ENCODE measurements at regions not wholly inside any gene's neighbourhood (a gene's known extent, or its start where the extent isn't known, plus 50 kb on each side); places are given as distances from the start of the nearest gene placed in this dataset.

- intact Hi-C loops (cut with micrococcal nuclease; ENCODE audit: unreplicated experiment) = no loop called here
- no peaks in the 10 kb centered on the region for H3K36me3 Mint-ChIP-seq (ENCODE audit: insufficient read depth, unreplicated experiment)
- DNase-seq = no peak
- Histone ChIP-seq H3K27me3 (replicated peaks; ENCODE audit: control insufficient read depth, insufficient read depth, low read length) (no peaks in the 10 kb centered on the region), H3K4me1 (peaks cover 9% of the 10 kb centered on the region), H3K4me3 (ENCODE audit: low read depth, low read length) (no peak overlapping the region), H3K36me3 (ENCODE audit: control insufficient read depth, insufficient read depth, low read length) (no peaks in the 10 kb centered on the region), H3K9me3 (peaks cover 21% of the 10 kb centered on the region)
- TF ChIP-seq CTCF (IDR thresholded peaks at IDR 0.05; ENCODE audit: insufficient read depth in 1 of 2, low read depth in 1 of 2, low read length in 1 of 2, severe bottlenecking in 1 of 2, unreplicated experiment in 1 of 2) = no peak
- ChIA-PET POLR2A (no interaction called here), CTCF (no interaction called here)
- no peaks in the 10 kb centered on the region for H3K4me1 Mint-ChIP-seq (ENCODE audit: low read depth, unreplicated experiment)
- no peak overlapping the region for H3K4me3 Mint-ChIP-seq (ENCODE audit: unreplicated experiment)
- peaks cover 27% of the 10 kb centered on the region for H3K9me3 Mint-ChIP-seq (ENCODE audit: unreplicated experiment)
- no TSS peak for BruUV-seq (replicated peaks)
- no peaks in the 10 kb centered on the region for H3K27me3 Mint-ChIP-seq (ENCODE audit: insufficient read depth, unreplicated experiment)
- peak overlapping the region; percentile 8 for H3K27ac Mint-ChIP-seq (ENCODE audit: unreplicated experiment)
Observed at GRCh38 chr12:31790759-31791158, 61.9 kb upstream of the AMN1 start.

DNA sequence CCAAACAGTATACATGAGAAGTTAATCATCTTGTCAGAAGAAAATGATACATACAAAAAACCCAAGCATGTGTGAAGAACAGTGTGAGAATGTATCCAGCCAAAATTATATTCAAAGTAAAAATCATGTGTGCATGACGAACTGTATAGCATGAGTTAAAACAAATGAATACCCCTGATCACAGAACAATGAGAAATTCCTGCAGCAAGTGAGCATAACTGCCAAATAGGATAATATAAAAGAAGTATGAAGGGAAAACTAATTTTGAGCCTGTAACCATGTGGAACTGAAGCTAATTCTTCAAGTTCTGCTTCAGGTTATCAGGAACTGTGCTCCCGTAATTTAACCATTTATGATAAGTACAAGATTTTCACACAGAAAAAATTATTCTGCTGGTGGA is 56.5 kb upstream of the AMN1 start:
- POLR2A ChIA-PET = no interaction called here
- BruUV-seq (replicated peaks) = no TSS peak
- Histone ChIP-seq H3K4me1 (peaks cover 8% of the 10 kb centered on the region), H3K9me3 (peaks cover 22% of the 10 kb centered on the region), H3K27me3 (replicated peaks; ENCODE audit: control insufficient read depth, insufficient read depth, low read length) (no peaks in the 10 kb centered on the region), H3K4me3 (ENCODE audit: low read depth, low read length) (no peak overlapping the region), H3K36me3 (ENCODE audit: control insufficient read depth, insufficient read depth, low read length) (no peaks in the 10 kb centered on the region)
- H3K27me3 Mint-ChIP-seq (ENCODE audit: insufficient read depth, unreplicated experiment) = no peaks in the 10 kb centered on the region
- CTCF ChIA-PET = no interaction called here
- no peak for DNase-seq
- H3K36me3 Mint-ChIP-seq (ENCODE audit: insufficient read depth, unreplicated experiment) = no peaks in the 10 kb centered on the region
- no peaks in the 10 kb centered on the region for H3K4me1 Mint-ChIP-seq (ENCODE audit: low read depth, unreplicated experiment)
- intact Hi-C loops (cut with micrococcal nuclease; ENCODE audit: unreplicated experiment) = no loop called here
- no peak overlapping the region for H3K4me3 Mint-ChIP-seq (ENCODE audit: unreplicated experiment)
- H3K9me3 Mint-ChIP-seq (ENCODE audit: unreplicated experiment) = peaks cover 13% of the 10 kb centered on the region
- TF ChIP-seq CTCF (IDR thresholded peaks at IDR 0.05; ENCODE audit: insufficient read depth in 1 of 2, low read depth in 1 of 2, low read length in 1 of 2, severe bottlenecking in 1 of 2, unreplicated experiment in 1 of 2) = no peak
- H3K27ac Mint-ChIP-seq (ENCODE audit: unreplicated experiment) = no peak overlapping the region

GRCh38 chr12:31783996-31784645 is 55.3 kb upstream of the AMN1 start:
- peaks cover 23% of the 10 kb centered on the region for H3K9me3 ChIP-seq
- intact Hi-C loops (cut with micrococcal nuclease; ENCODE audit: unreplicated experiment) = no loop called here
- Mint-ChIP-seq H3K27ac (ENCODE audit: unreplicated experiment) (no peak overlapping the region), H3K4me1 (ENCODE audit: low read depth, unreplicated experiment) (peaks cover 3% of the 10 kb centered on the region), H3K36me3 (ENCODE audit: insufficient read depth, unreplicated experiment) (no peaks in the 10 kb centered on the region), H3K9me3 (ENCODE audit: unreplicated experiment) (peaks cover 16% of the 10 kb centered on the region), H3K27me3 (ENCODE audit: insufficient read depth, unreplicated experiment) (no peaks in the 10 kb centered on the region), H3K4me3 (ENCODE audit: unreplicated experiment) (no peak overlapping the region)
- CTCF ChIA-PET = no interaction called here
- no peak for DNase-seq
- no peak for TF ChIP-seq CTCF (IDR thresholded peaks at IDR 0.05; ENCODE audit: insufficient read depth in 1 of 2, low read depth in 1 of 2, low read length in 1 of 2, severe bottlenecking in 1 of 2, unreplicated experiment in 1 of 2)
- no peaks in the 10 kb centered on the region for H3K27me3 ChIP-seq (replicated peaks; ENCODE audit: control insufficient read depth, insufficient read depth, low read length)
- no peak overlapping the region for H3K4me3 ChIP-seq (ENCODE audit: low read depth, low read length)
- no peaks in the 10 kb centered on the region for H3K36me3 ChIP-seq (ENCODE audit: control insufficient read depth, insufficient read depth, low read length)
- H3K4me1 ChIP-seq = peaks cover 12% of the 10 kb centered on the region
- POLR2A ChIA-PET = no interaction called here
- BruUV-seq (replicated peaks) = no TSS peak
